ENCODE measurements at regions not wholly inside any gene's neighbourhood (a gene's known extent, or its start where the extent isn't known, plus 50 kb on each side); places are given as distances from the start of the nearest gene placed in this dataset.

DNA sequence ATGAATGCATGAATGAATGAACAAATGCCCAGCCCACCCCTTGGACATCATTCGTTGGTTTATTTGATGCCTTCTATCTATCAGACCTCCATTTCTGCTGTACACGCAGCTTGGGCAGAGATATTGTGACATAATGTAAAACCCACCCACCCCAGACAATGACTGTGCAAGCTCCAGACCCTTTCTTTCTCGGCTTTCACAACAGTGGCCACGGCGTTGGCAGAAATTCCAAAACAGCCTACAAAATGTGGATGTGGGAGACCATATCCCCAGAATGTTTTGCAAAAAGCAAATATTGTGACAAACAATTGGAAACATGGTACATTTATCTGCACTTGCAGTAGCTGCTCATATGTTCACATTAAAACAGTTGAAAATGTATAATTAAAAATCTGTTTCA is 162.0 kb upstream of the MAFB start:
- ChIA-PET POLR2A (ENCODE audit: partially characterized antibody) (no interaction called here), CTCF (ENCODE audit: partially characterized antibody) (interaction anchor here (1.6 kb wide), 1 partner anchor 95 kb away, joined by 4 read pairs; no protein-coding TSS in a partner anchor)
- Histone ChIP-seq H2BK120ac (replicated peaks; ENCODE audit: low read depth, low read length) (no peak overlapping the region), H2AFZ (ENCODE audit: low read length) (no peak overlapping the region), H2BK20ac (ENCODE audit: low read length) (no peak overlapping the region), H3K79me1 (ENCODE audit: low read depth, low read length) (no peaks in the 10 kb centered on the region), H4K8ac (ENCODE audit: extremely low read depth, insufficient read depth, low read length) (no peak overlapping the region), H3K18ac (ENCODE audit: extremely low read depth, low read length) (no peak overlapping the region), H3K4ac (replicated peaks; ENCODE audit: insufficient read length, low read depth, low read length) (no peak overlapping the region), H4K20me1 (replicated peaks in 1 of 2; ENCODE audit: control insufficient read depth in 1 of 2, insufficient read depth in 2 of 2, low read length in 2 of 2) (no peaks in the 10 kb centered on the region), H2BK15ac (ENCODE audit: low read length) (no peak overlapping the region), H3K4me3 (ENCODE audit: extremely low read depth in 1 of 4, insufficient read depth in 2 of 4, low read depth in 3 of 4, low read length in 4 of 4) (no peak overlapping the region), H3K4me2 (ENCODE audit: insufficient read depth in 1 of 2, low read depth in 2 of 2, low read length in 2 of 2) (no peak overlapping the region), H3K14ac (ENCODE audit: insufficient read length) (no peak overlapping the region), H4K91ac (replicated peaks; ENCODE audit: insufficient read length, low read length) (no peak overlapping the region), H3K27ac (ENCODE audit: low read depth, low read length) (no peak overlapping the region), H3K23me2 (ENCODE audit: low read depth, low read length) (no peaks in the 10 kb centered on the region; the same call in 1 of the 2 replicates), H4K5ac (ENCODE audit: insufficient read length, low read depth, low read length) (no peak overlapping the region), H3K27me3 (replicated peaks in 1 of 4; ENCODE audit: control insufficient read depth in 3 of 4, extremely low read depth in 1 of 4, insufficient read depth in 3 of 4, low read length in 3 of 4) (no peaks in the 10 kb centered on the region), H3K23ac (ENCODE audit: insufficient read length) (no peak overlapping the region), H2BK5ac (ENCODE audit: low read depth, low read length) (no peak overlapping the region), H2AK5ac (ENCODE audit: low read depth, low read length) (no peak overlapping the region), H3K4me1 (replicated peaks in 1 of 4; ENCODE audit: control insufficient read depth in 3 of 4, insufficient read depth in 4 of 4, low read length in 3 of 4) (no peaks in the 10 kb centered on the region), H2BK12ac (ENCODE audit: low read depth, low read length) (no peak overlapping the region), H3K9me3 (ENCODE audit: insufficient read depth in 2 of 2, low read depth in 1 of 2, low read length in 1 of 2) (no peaks in the 10 kb centered on the region), H3K56ac (replicated peaks; ENCODE audit: insufficient read length, low read depth, low read length) (no peak overlapping the region), H3K36me3 (ENCODE audit: control insufficient read depth in 2 of 4, insufficient read depth in 4 of 4, low read length in 3 of 4) (no peaks in the 10 kb centered on the region), H3K79me2 (ENCODE audit: control insufficient read depth in 1 of 2, insufficient read depth in 2 of 2, low read length in 2 of 2) (no peaks in the 10 kb centered on the region), H3K9ac (replicated peaks in 1 of 4; ENCODE audit: extremely low read depth in 1 of 4, low read depth in 3 of 4, low read length in 3 of 4) (no peak overlapping the region)
- FAIRE-seq (no peak), DNase-seq (ENCODE audit: low read depth in 1 of 2, low spot score in 2 of 2) (no peak)
- no peak for TF ChIP-seq SP2 (IDR thresholded peaks at IDR 0.05; ENCODE audit: low read length)
- TF ChIP-seq SUZ12 (IDR thresholded peaks at IDR 0.05; ENCODE audit: low read length) = no peak
- no peak for TF ChIP-seq RBBP5 (IDR thresholded peaks at IDR 0.05; ENCODE audit: borderline replicate concordance, low read depth, low read length)
- no peak for TF ChIP-seq FOSL1 (IDR thresholded peaks at IDR 0.05; ENCODE audit: insufficient read depth, low read depth, low read length)
- WGBS, 2 experiments (ENCODE audit: extremely low coverage in 1 of 2, insufficient coverage in 1 of 2, insufficient read length in 1 of 2, insufficient replicate concordance in 2 of 2, low coverage in 1 of 2, low lambda C conversion rate in 2 of 2, missing lambda C conversion rate in 1 of 2) = 87% methylated on average over 5 of the region's 5 CpGs; no CpG with 5 or more reads in 1 of the 2 experiments
